CD4-positive, alpha-beta T cell treated with Interleukin-2 at 100 ng/mL for 4 hours (primary cell): ENCODE measurements at regions not wholly inside any gene's neighbourhood (a gene's known extent, or its start where the extent isn't known, plus 50 kb on each side); places are given as distances from the start of the nearest gene placed in this dataset.

Experiments used
- DNase-seq: peaks from one replicate; pipeline ENCODE4 v3.0.0-alpha.2; 2020; ENCODE audit warnings: low spot score

DNA sequence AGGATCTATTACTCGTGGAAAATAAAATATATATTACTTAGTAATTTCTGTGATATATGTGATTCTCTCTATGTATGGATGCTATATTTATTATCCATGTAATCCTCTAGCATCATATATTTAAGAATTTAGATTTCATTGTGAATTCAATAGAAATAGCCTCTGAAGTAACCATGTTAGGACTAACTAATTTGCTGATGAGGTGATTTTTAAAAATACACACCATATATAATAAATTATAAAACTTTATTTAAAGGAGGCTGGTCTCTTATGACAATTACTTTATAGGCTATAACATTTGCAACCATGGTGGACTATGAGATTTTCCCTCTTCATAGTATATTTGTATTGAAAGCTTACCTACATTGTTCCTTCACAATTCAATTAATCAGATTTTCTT lies 424.9 kb upstream of the MGAT4C start:
- DNase-seq = no peak

- DNase-seq = no peak
These were observed 419.0 kb upstream of the MGAT4C start for GRCh38 chr12:86675197-86675596.

- no peak for DNase-seq
These were observed 414.8 kb upstream of the MGAT4C start for GRCh38 chr12:86670986-86671385.

- DNase-seq = no peak
These were observed 412.8 kb upstream of the MGAT4C start for GRCh38 chr12:86669010-86669409.

GRCh38 chr12:86666316-86666715 lies 410.1 kb upstream of the MGAT4C start:
- DNase-seq = no peak

GRCh38 chr12:86663716-86664115 lies 407.5 kb upstream of the MGAT4C start:
- DNase-seq = no peak

GRCh38 chr12:86663173-86663572 lies 407.0 kb upstream of the MGAT4C start:
- no peak for DNase-seq

DNA sequence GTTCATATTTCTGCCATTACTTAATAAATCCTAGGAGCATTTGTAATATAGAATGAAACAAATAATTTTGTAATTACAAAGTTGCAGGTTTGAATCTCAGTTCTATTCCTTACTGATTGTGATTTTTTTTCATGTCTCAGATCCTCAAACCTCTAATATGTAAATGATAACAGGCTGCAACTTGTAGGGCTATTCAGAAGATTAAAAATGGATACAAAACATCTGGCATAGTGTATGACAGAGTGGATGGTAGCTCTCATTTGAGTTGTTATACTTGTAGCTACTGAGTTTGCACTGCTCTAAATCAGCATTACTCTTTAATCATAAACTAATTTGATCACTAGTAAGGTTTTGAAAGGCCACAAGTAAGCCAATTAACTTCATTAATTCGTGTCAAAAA lies 406.3 kb upstream of the MGAT4C start:
- no peak for DNase-seq

DNA sequence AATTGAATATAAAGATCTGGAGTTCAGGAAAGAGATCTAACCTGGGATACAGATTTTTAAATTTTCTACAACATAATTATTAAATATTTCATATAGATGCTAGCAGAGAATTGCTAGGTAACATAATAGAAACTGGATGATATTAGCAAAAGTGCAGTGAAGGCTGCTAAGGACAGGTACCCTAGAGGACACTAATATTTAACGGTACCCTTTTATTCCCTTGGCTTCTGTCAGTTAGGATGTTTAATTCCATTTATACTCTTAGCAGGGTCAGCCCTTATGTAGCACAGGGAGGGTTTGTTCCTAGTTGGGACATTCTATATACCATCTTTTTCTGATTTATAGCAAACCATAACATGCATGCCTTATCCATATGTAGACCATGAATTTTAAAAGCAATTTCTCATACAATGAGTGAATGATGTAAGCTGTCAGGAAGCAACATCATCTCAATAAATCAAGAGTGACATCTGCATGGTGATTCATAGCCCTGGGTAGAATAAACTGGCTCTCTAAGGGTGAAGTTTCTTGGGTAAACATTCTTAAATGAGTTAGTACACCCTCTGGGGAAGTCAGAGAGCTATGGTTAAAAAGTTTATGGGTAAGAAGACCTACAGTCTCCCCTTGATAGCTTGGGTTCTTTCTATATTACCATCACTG lies 404.4 kb upstream of the MGAT4C start:
- DNase-seq = no peak

DNA sequence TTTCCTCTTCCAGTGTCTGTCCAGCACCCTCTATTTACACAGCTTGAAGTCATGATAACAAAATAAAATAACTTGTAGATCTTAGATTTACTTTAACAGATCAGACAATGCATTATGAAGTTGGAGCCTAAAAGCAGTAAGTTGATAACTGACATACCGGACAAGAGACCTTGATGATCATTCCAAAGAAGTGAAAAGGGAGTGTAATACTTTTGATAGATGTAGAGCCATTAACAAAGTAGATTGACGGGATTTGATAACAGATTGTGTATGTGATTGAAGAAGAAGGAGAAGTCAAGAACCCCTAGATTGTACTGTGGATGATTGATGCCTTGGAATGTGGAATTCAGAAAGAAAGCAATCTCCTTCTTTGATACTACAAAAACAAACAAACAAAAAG lies 403.8 kb upstream of the MGAT4C start:
- no peak for DNase-seq

DNA sequence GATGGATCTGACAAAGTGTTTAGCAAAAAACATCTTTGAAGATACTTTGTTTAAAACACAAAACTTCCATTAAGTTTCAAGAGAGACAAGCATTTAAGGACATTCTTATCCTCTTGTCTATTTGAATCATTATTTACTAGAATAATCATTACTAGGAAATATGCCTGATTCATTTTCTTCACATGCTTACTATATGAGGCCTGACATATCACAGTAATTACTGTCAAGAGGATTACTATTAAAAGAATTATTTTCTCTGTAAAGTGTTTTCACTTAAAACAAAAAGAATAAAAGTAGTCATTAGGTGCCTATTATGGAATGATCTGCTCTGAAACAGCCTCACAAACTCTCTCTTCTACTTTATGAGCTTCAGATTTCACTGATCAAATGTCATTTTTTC lies 402.1 kb upstream of the MGAT4C start:
- DNase-seq = no peak

DNA sequence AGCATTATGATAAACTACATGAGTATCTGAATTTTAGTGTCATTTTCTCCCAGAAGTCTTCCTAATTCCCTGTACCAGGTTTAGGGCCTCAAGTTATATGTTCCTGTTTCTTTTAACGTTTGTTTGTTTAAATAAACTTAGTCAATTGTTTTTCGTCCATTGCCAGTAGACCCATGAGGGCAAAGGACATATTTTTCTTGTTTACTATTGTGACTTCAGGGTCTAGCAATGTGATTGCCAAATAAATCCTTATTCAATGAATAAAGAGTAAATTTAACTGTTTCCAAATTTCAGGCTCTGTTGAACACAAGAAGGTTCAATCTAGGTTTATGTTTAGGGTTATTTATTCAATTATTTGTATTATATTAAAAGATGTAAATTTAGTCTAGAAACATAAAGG lies 391.6 kb upstream of the MGAT4C start:
- DNase-seq = no peak

- no peak for DNase-seq
These were observed 378.5 kb upstream of the MGAT4C start for GRCh38 chr12:86634456-86635410.

DNA sequence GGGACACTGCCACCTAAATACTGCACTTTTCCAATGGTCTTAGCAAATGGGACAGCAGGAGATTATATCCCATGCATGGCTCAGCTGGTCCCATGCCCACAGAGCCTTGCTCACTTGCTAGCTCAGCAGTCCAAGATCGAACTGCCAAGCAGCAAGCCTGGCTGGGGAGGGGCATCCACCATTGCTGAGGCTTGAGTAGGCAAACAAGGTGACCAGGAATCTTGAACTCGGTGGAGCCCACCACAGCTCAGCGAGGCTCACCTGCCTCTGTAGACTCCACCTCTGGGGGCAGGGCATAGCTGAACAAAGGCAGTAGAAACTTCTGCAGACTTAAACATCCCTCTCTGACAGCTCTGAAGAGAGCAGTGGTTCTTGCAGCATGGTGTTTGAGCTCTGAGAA lies 370.8 kb upstream of the MGAT4C start:
- DNase-seq = no peak

GRCh38 chr12:86623267-86623666 lies 367.1 kb upstream of the MGAT4C start:
- DNase-seq = no peak

DNA sequence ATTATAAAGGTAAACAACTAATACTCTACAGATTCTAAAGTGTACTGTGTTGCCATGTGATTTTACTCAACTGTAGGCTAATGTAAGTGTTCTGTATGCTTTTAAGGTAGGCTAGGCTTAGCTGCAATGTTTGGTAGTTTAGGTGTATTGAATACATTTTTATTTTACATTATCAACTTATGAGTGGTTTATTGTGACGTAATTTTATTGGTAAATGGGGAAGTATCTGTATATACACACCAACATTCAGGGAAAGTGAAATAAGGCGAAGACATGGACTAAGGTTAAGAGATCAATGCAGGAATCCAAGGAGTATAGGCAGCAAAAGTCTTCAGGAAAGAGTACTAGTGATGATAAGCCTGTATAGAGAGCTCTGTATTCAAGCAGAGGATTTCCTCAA lies 365.8 kb upstream of the MGAT4C start:
- DNase-seq = no peak

- DNase-seq = no peak
These were observed 357.1 kb upstream of the MGAT4C start for GRCh38 chr12:86613311-86613710.

DNA sequence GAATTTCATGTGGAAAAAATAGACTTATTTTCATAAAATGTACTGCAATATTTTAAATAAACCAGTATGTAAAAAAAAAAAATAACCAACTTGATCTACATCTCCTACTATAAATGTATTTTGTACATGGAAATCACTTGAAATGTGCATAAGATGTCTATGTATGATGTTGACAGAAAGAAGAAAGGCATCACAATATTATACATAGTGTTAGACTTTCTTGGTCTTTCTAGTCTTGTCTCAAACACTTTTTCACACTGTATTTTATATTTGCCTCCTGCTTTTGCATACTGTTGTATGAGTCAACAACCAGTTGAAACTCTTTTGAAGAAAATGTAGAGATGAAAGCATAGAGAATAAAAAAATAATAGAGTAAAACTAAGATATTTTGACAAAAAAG lies 352.4 kb upstream of the MGAT4C start:
- DNase-seq = no peak

DNA sequence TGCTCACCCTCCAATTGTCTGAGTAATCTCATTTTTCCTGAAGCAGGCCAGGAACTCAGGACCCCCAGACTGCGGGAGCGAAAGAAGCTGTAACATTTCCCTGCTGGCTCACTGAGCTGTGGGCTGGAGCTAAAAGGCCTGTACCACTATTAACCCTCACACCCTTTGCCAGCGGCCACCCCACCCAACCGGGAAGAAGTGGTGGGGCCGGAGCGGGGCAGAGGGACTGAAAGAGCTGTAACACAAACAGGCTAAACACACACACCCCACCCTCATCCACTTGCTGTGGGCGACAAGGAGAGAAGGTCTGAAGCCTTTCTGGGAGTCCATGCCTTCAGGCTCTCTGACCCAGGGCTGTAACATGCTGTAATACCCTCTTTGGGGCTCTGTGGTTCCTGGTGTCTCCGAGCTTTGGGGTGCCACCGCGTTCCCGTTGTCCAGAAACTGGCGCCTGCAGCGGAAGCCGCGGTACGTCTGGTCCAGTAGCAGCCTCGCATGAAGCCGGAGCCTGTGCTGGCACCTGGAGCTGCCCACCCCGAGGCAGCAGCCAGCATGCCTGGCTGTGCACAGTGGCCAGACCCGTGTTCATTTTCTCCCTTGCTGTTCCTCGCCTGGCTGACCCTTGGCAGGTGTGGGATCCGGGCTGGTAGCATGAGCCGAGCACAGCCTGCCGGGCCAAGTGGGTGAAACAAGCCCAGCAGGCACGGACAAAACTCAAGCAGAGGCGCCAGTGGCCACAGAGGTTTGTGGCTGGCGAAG lies 345.5 kb upstream of the MGAT4C start:
- DNase-seq = no peak

DNA sequence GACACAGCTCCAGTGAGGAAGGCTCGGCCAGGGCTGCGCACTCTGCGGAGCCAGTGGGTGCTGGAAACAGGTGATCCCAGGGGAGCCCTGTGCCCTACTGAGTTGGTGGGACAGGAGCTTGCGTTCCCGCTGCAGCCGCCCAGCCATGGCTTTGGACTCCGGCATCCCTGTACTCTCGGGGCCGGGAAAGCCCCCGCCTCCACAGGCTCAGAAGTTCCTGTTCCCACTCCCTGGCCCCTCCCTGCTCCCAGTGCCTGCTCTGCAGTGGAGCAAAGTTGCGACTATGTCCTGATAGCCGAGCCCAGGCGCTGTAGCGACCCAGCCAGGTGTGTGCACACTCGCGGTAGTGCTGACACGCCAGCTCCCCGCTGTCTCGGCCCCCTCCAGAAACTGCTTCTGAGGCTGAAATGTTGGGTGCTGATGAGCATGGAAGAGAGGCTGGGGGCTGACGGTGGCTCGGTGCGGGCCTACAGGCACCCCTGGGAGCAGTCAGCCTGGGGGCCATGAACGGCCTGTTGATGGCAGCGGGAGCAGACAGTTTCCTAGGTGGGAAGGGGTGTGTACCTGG lies 344.6 kb upstream of the MGAT4C start:
- DNase-seq = no peak

GRCh38 chr12:86597431-86597830 lies 341.2 kb upstream of the MGAT4C start:
- DNase-seq = no peak

- no peak for DNase-seq
These were observed 334.1 kb upstream of the MGAT4C start for GRCh38 chr12:86590296-86590695.
